Spleen (tissue), 11 donors: ENCODE measurements at regions not wholly inside any gene's neighbourhood (a gene's known extent, or its start where the extent isn't known, plus 50 kb on each side); places are given as distances from the start of the nearest gene placed in this dataset.
"Not testable (repeated sequence)": the region's sequence is repeated elsewhere in the genome, so short reads cannot be mapped to it uniquely, and the experiment has no call there.

Source experiments
- DNase-seq: peaks from one replicate; pipeline ENCODE4 v3.0.0-alpha.2; 2020
- H3K27ac ChIP-seq, 8 donors: fragments of 200-600 bp; sonication (generic) in 7 of 8; 1 replicate in 4 of 8; 2 replicates in 4 of 8; pipeline versions ENCODE4 v1.5.0 to v1.8.0; 2016 to 2021; ENCODE audit warnings: inconsistent platforms in 4 of 8, mild to moderate bottlenecking in 4 of 8, moderate library complexity in 1 of 8
- H3K27me3 ChIP-seq, 7 donors: fragments of 200-600 bp; sonication (generic) in 6 of 7; replicated peaks in 1 of 7; 1 replicate in 4 of 7; 2 replicates in 3 of 7; pipeline versions ENCODE4 v1.5.0 to v1.8.0; 2016 to 2021; ENCODE audit warnings: inconsistent platforms in 3 of 7, mild to moderate bottlenecking in 1 of 7
- H3K36me3 ChIP-seq, 6 donors: fragments of 200-600 bp; sonication (generic) in 5 of 6; 1 replicate in 4 of 6; 2 replicates in 2 of 6; pipeline versions ENCODE4 v1.5.0 to v1.8.0; 2016 to 2021; ENCODE audit warnings: inconsistent platforms in 2 of 6
- H3K4me1 ChIP-seq, 6 donors: fragments of 200-600 bp; sonication (generic) in 5 of 6; 1 replicate in 3 of 6; 2 replicates in 3 of 6; pipeline versions ENCODE4 v1.5.0 to v1.8.0; 2016 to 2021; ENCODE audit warnings: inconsistent platforms in 3 of 6
- H3K4me3 ChIP-seq, 8 donors: fragments of 200-600 bp; sonication (generic) in 7 of 8; 1 replicate in 4 of 8; 2 replicates in 4 of 8; pipeline versions ENCODE4 v1.5.0 to v1.8.0; 2016 to 2021; ENCODE audit warnings: inconsistent platforms in 4 of 8, mild to moderate bottlenecking in 4 of 8, moderate library complexity in 2 of 8
- H3K9me3 ChIP-seq, 8 donors: fragments of 200-600 bp; sonication (generic) in 7 of 8; 1 replicate in 4 of 8; 2 replicates in 4 of 8; pipeline versions ENCODE4 v1.5.0 to v1.8.0; 2016 to 2021; ENCODE audit warnings: inconsistent platforms in 4 of 8
- WGBS, 5 donors: extraction: QIAGEN DNeasy Blood & Tissue Kit in 3 of 5; methylation state at CpG; one replicate each; pipeline versions ENCODE4 v1.1.5 to v1.1.7; 2013 to 2018; 5-methylcytosine and 5-hydroxymethylcytosine counted together
- intact Hi-C: fragments of 100-400 bp; cut with DNase I; formaldehyde crosslinking; loops from one replicate; pipeline ENCODE4 v1.15.0; 2023; ENCODE audit warnings: low total_unique reads
- donor health status: healthy with polysubstance abuse.
- donor health status: DM: no; HTN: no; CAD: no; lungs with moderate emphysema.
- donor health status: DM: no; HTN: no; CAD: no.
- donor health status: Bipolar disorder and iron deficiency.
- donor health status: healthy.
- donor health status: DM: no; HTN: no; CAD: no.
- donor health status: DM: yes; HTN: yes; CAD: no.

DNA sequence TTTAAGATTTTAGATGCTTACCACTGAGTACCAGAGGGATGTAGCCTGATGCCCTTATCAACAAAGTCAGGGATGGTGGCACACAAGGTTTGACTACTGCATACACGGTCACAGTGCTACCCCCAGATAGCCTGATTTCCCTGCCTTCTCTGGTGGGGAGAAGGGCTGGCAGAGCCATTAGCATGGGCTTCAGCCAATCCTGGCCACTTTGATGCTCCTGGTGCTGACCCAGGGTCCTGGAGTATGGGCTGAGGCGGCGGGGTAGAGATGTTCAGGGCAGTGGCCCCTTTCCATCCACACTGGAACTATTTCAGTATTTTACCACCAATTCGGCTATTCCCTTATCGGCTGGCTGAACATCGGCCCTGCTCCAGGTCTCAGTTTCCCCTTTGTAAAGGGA, 83.2 kb downstream of the POTEB3 start:
- intact Hi-C loops, H3K27me3 ChIP-seq, H3K27ac ChIP-seq, H3K36me3 ChIP-seq, H3K4me1 ChIP-seq, H3K9me3 ChIP-seq, H3K4me3 ChIP-seq: not testable (repeated sequence)
- 82 to 86% (median 85%) methylated on average over 1 to 3 of the region's 6 CpGs; no CpG with 5 or more reads in 2 of the 5 donors for WGBS, 5 donors
- peak; percentile 64 for DNase-seq

DNA sequence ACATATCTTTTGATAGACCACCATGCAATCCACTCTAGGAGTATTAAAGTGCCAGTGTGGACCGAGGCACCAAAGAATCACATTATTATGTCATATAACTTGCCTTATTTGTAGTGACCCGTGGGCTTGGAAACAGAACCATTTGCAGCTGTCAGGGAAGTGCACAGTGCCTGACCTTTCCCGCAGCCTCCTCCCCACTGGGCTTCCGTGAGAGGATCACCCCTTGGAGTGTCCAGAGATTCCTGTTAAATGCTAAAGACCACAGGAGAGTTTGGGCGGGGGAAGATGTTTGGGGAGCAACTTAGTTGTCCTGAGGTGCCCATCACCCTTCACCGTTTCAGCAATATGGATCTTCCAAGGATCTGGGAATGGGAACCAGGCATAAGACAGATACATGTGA, 84.4 kb downstream of the POTEB3 start:
- 73 to 95% (median 78%) methylated on average over 2 to 4 of the region's 6 CpGs; no CpG with 5 or more reads in 2 of the 5 donors for WGBS, 5 donors

DNA sequence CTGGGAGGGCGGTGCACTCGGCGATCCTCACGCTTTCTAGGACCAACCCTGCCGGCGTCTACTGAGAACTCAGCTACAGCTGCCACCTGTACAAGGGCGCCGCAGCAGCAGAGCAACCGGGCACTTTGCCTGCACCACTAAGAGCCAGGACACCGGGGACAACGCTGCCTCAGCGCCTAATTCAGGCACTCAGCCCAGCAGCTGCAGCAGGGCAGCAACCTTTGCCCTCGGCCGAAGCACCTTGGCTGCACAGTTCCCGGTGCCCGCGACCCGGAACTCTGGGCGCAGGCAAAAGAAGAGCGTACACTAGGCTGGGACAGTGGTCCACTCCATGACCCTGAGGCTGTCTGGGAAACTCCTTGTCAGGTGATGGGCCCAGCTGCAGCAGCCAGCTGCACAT, 85.7 kb downstream of the POTEB3 start:
- H3K36me3 ChIP-seq, intact Hi-C loops: not testable (repeated sequence)
- peak; percentile 23 for DNase-seq

More for the DNA sequence above, 84.4 kb downstream of the POTEB3 start:
- H3K4me3 ChIP-seq, H3K4me1 ChIP-seq, H3K27me3 ChIP-seq, H3K36me3 ChIP-seq, H3K9me3 ChIP-seq, H3K27ac ChIP-seq, intact Hi-C loops: not testable (repeated sequence)
- DNase-seq = peak; percentile 66

DNA sequence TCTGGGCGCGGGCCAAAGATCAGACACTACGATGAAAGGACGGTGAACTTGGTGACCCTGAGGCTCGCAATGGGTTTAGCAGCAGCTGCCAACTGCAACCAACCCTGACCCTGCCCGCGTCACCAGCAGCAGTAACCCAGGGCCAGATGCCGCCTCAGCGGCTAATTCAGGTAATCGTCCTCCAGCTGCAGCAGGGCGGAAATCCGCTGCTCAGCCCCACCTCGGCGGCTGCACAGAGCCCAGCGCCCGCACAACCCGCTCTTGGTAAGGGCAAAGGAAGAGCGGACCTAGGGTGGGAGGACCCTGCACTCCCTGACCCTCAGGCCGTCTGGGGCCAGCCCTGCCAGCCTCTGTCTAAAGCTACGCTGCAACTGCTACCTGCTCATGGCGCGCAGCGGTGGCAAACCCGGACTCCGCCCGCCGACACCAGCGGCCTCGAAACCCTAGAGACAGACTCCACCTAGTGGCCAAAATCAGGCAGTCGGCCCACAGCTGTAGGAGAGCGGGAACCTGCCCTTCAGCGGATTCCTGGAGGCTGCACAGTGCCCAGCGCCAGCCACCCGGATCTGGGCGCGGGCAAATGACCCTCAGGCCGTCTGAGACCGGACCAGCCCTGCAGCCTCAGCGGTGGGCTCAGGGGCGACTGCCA, 87.5 kb downstream of the POTEB3 start:
- intact Hi-C loops, H3K4me3 ChIP-seq, H3K4me1 ChIP-seq, DNase-seq, H3K27ac ChIP-seq, H3K27me3 ChIP-seq, H3K9me3 ChIP-seq, H3K36me3 ChIP-seq: not testable (repeated sequence)
- no CpG with 5 or more reads among the region's 40 CpGs for WGBS, 5 donors

More for the DNA sequence above, 85.7 kb downstream of the POTEB3 start:
- H3K27me3 ChIP-seq, H3K27ac ChIP-seq, H3K9me3 ChIP-seq, H3K4me3 ChIP-seq, H3K4me1 ChIP-seq: not testable (repeated sequence)
- WGBS, 5 donors = 85% methylated on average over 6 of the region's 20 CpGs; no CpG with 5 or more reads in 4 of the 5 donors

DNA sequence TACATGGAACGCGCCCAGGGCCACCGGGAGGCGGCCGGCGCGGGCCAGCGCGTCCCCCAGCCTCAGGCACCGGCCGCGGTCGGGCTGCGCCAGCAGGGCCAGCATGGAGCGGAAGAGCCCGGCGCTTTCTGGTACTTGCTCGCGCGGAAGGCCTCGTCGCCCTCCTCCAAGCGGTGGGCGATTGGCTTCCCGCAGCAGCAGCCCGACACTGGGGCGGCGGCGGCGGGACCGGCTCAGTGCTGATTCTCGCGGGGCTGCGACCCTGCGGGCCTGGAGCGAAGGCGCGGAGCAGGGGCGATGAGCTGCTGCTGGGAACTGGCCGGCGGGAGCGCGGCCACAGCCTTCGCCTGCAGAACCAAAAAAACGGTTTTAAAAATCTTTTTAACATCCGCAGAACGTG, 95.3 kb downstream of the POTEB3 start:
- H3K36me3 ChIP-seq, H3K27me3 ChIP-seq, H3K9me3 ChIP-seq, intact Hi-C loops, H3K4me1 ChIP-seq, H3K27ac ChIP-seq: not testable (repeated sequence)
- peak; percentile 70 for DNase-seq
- H3K4me3 ChIP-seq = peak overlapping the region in 1 of 8 donors; percentile 44
- 23 to 54% (median 44%) methylated on average over 18 to 23 of the region's 47 CpGs; no CpG with 5 or more reads in 2 of the 5 donors for WGBS, 5 donors

DNA sequence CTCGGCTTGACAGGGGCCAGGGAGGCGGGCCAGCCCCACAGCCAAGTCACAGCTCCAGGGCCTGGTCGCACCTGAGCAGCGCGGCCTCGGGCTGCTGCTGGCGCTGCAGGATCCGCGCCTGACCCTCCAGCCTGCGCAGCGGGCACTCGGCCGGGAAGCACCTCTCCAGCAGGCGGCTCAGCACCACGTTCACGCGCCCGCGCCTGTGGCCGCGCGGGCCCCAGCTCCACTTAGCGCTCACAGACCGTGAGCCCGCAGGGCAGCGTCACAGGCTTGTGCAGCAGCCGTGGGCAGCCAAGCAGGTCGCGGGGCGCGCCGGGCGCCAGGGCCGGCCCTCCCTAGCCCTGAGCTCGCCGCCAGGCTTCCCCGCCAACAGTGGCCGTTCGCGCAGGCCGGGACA, 95.8 kb downstream of the POTEB3 start:
- DNase-seq, H3K36me3 ChIP-seq, intact Hi-C loops, H3K4me3 ChIP-seq, H3K4me1 ChIP-seq, H3K27me3 ChIP-seq, H3K9me3 ChIP-seq, H3K27ac ChIP-seq: not testable (repeated sequence)
- no CpG with 5 or more reads among the region's 41 CpGs for WGBS, 5 donors

DNA sequence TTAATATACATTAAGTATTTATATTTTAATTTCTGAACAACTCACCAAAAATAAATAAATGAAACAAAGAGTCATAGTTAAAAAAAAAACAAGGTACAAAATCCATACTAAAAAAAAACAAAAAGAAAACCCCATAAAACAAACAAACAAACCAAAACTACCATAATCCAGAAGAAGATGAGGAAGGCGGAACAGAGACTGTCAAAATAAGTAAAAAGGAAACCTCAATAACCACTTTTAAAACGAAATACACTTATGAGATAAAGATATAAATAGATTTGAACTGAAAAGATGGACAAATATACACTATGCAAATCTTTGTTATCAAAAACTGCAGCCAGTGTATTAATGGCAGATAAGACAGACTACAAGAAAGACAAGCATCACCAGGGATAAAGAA, 103.3 kb downstream of the POTEB3 start:
- H3K4me3 ChIP-seq, H3K9me3 ChIP-seq, H3K27ac ChIP-seq, H3K4me1 ChIP-seq, H3K27me3 ChIP-seq, H3K36me3 ChIP-seq, DNase-seq, intact Hi-C loops: not testable (repeated sequence)
- no CpG with 5 or more reads among the region's 2 CpGs for WGBS, 5 donors

DNA sequence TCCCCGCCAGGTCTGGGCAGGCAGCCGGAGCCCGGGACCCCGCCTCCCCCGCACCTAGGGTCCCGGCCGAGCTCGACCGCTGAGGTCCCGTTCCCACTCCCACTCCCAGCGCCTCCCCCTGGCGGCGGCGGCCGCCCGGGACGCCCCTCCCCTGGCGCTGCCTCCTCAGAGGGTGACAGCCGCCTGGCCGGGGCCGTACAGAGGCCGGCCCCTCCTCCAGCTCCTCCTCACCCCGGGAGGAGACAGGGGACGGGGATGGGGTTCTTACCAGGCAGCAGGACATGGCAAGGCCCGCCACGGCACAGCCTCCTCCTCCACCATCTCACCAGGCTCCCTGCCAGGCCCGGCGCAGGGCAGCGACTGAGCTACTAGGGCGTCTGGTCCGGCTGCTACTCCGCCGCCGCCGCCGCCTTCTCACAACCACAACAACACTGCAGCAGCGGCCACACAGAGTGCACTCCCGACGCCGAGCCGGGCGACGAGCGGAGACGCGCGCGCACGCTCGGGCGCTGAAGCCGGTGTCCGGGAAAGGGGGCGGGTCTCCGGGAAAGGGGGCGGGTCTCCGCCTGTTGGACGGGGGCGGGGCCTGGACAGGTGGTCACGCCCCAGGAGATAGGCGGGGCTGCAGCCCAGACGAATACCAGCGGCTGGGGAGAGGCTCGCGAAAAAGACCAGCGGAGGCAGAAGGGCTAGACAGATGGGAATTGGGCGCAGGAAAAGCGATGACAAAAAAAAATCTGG, 115.4 kb downstream of the POTEB3 start:
- H3K27me3 ChIP-seq, intact Hi-C loops, H3K4me1 ChIP-seq, H3K9me3 ChIP-seq, H3K27ac ChIP-seq, H3K36me3 ChIP-seq: not testable (repeated sequence)
- peak overlapping the region in 1 of 8 donors; percentile 13 for H3K4me3 ChIP-seq
- peak; percentile 13 for DNase-seq
- 55 to 70% (median 59%) methylated on average over 9 to 30 of the region's 68 CpGs; no CpG with 5 or more reads in 1 of the 5 donors for WGBS, 5 donors

DNA sequence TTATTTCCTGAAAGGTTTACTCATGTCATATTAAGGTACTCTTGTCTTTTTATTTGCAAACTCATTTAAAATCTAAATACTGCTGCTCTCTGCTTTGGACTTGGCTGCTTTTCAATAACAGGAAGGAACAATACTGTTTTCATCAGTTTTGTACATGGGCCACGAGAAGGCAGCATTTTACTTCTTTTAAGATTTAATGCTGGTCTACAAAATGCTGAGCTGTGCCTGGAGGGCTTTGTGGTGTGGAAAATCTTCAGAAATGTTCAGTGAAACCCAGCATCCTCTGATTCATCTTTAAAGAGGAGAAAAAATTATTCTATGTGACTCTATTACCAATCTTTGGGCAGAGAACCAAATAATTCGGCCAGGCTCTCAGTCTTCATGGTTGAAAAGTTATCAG, 155.9 kb downstream of the POTEB3 start:
- H3K27ac ChIP-seq, H3K4me1 ChIP-seq, DNase-seq, intact Hi-C loops, H3K36me3 ChIP-seq, H3K4me3 ChIP-seq, H3K9me3 ChIP-seq, H3K27me3 ChIP-seq: not testable (repeated sequence)
- 14 to 40% (median 35%) methylated on average over 1 of the region's 2 CpGs for WGBS, 5 donors

DNA sequence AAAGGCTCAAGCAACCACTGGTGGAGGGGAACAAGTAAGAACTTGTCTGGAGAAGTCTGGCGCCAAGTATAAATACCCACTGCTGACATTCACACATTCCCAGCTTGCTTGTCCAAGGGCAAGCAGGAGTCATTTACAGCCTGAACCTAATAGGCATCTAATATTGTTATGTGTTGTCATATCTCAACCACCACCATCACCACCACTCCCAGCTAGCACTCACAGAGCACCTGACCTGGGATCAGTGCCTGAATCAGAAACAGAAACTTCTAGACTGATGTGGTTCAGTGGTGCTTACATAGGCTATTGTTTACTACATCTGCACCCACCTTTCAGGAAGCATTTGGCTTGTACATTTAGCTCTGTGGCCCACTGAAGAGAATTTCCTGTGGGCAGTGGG, 157.1 kb downstream of the POTEB3 start:
- DNase-seq, H3K9me3 ChIP-seq, H3K4me3 ChIP-seq, H3K27ac ChIP-seq, intact Hi-C loops, H3K27me3 ChIP-seq, H3K4me1 ChIP-seq, H3K36me3 ChIP-seq: not testable (repeated sequence)
- no CpG with 5 or more reads among the region's 1 CpG for WGBS, 5 donors

DNA sequence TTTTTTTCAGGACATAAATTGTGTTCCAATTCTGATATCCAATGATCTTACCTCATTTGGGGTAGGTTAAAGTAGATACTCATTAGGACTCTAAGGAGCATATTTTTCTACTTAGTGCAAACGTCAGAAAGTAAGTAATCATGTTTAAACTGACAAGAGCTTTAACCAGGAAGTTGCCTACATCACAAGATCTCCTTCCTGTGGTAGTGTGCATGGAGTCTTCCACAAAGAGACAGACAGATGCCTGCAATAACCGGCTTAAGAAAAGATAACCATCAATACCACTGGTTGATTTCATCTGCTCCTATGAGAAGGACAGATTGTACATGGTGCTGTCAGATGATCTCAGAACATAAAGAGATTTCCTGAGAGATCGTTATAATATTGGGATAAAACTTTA, 160.0 kb downstream of the POTEB3 start:
- H3K4me1 ChIP-seq, H3K9me3 ChIP-seq, H3K27me3 ChIP-seq, H3K4me3 ChIP-seq, H3K36me3 ChIP-seq, intact Hi-C loops, DNase-seq, H3K27ac ChIP-seq: not testable (repeated sequence)
- no CpG with 5 or more reads among the region's 3 CpGs for WGBS, 5 donors
